ENCODE measurements at regions not wholly inside any gene's neighbourhood (a gene's known extent, or its start where the extent isn't known, plus 50 kb on each side); places are given as distances from the start of the nearest gene placed in this dataset.

DNA sequence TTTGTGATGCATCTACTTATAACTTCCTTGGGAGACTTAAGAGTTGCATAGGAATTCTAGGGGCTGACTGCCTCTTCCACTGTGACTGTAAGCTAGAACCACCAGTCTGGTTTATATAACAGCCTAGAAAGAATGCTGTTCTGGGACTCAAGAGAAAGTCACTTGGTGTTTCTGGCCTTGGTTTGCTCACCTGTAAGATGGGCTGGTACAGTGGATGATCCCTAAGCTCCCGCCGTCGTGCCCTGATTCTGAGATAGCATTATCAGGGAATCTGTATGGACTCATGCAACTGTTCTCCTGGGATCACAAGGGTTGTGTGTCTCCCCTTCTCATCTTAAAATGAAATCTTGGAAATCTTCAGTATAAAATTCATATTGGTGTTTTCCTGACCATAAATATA lies 100.6 kb downstream of the LYZL1 start:
- peaks cover 8% of the 10 kb centered on the region for H3K4me1 Mint-ChIP-seq
- POLR2A ChIA-PET: interaction anchor here (0.6 kb wide), 1 partner anchor 23 kb away, joined by 3 read pairs; no protein-coding TSS in a partner anchor
- CTCF ChIA-PET: interaction anchor here (0.7 to 1.4 kb wide), 2 partner anchors 9 to 40 kb away, joined by 3 to 4 read pairs; no protein-coding TSS in a partner anchor
- no peak overlapping the region for H3K4me3 Mint-ChIP-seq
- peaks cover under 1% of the 10 kb centered on the region; the same call in 1 of the 2 replicates for H3K27me3 Mint-ChIP-seq (ENCODE audit: low read depth)
- no peak for DNase-seq (ENCODE audit: low spot score)
- ATAC-seq: no peak
- H3K27ac Mint-ChIP-seq: no peak overlapping the region
- peaks cover under 1% of the 10 kb centered on the region; the same call in 1 of the 2 replicates for H3K9me3 Mint-ChIP-seq
- TF ChIP-seq, protein P1, sequence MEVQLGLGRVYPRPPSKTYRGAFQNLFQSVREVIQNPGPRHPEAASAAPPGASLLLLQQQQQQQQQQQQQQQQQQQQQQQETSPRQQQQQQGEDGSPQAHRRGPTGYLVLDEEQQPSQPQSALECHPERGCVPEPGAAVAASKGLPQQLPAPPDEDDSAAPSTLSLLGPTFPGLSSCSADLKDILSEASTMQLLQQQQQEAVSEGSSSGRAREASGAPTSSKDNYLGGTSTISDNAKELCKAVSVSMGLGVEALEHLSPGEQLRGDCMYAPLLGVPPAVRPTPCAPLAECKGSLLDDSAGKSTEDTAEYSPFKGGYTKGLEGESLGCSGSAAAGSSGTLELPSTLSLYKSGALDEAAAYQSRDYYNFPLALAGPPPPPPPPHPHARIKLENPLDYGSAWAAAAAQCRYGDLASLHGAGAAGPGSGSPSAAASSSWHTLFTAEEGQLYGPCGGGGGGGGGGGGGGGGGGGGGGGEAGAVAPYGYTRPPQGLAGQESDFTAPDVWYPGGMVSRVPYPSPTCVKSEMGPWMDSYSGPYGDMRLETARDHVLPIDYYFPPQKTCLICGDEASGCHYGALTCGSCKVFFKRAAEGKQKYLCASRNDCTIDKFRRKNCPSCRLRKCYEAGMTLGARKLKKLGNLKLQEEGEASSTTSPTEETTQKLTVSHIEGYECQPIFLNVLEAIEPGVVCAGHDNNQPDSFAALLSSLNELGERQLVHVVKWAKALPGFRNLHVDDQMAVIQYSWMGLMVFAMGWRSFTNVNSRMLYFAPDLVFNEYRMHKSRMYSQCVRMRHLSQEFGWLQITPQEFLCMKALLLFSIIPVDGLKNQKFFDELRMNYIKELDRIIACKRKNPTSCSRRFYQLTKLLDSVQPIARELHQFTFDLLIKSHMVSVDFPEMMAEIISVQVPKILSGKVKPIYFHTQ (CRISPR knock-in tag; IDR thresholded peaks at IDR 0.05): no peak
- no peak for TF ChIP-seq ZNF121 (CRISPR knock-in tag; IDR thresholded peaks at IDR 0.05)
- TF ChIP-seq ZBTB21 (CRISPR knock-in tag; IDR thresholded peaks at IDR 0.05; ENCODE audit: borderline replicate concordance): no peak
- TF ChIP-seq HMGA2 (CRISPR knock-in tag; IDR thresholded peaks at IDR 0.05): no peak
- no peak for TF ChIP-seq SOX15 (CRISPR knock-in tag; IDR thresholded peaks at IDR 0.05)
- TF ChIP-seq, protein P2, sequence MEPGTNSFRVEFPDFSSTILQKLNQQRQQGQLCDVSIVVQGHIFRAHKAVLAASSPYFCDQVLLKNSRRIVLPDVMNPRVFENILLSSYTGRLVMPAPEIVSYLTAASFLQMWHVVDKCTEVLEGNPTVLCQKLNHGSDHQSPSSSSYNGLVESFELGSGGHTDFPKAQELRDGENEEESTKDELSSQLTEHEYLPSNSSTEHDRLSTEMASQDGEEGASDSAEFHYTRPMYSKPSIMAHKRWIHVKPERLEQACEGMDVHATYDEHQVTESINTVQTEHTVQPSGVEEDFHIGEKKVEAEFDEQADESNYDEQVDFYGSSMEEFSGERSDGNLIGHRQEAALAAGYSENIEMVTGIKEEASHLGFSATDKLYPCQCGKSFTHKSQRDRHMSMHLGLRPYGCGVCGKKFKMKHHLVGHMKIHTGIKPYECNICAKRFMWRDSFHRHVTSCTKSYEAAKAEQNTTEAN (CRISPR knock-in tag; IDR thresholded peaks at IDR 0.05): no peak
- no peak for TF ChIP-seq NR2C2 (CRISPR knock-in tag; IDR thresholded peaks at IDR 0.05)
- TF ChIP-seq ZNF423 (CRISPR knock-in tag; IDR thresholded peaks at IDR 0.05): no peak
- TF ChIP-seq, protein P3, sequence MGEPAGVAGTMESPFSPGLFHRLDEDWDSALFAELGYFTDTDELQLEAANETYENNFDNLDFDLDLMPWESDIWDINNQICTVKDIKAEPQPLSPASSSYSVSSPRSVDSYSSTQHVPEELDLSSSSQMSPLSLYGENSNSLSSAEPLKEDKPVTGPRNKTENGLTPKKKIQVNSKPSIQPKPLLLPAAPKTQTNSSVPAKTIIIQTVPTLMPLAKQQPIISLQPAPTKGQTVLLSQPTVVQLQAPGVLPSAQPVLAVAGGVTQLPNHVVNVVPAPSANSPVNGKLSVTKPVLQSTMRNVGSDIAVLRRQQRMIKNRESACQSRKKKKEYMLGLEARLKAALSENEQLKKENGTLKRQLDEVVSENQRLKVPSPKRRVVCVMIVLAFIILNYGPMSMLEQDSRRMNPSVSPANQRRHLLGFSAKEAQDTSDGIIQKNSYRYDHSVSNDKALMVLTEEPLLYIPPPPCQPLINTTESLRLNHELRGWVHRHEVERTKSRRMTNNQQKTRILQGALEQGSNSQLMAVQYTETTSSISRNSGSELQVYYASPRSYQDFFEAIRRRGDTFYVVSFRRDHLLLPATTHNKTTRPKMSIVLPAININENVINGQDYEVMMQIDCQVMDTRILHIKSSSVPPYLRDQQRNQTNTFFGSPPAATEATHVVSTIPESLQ (CRISPR knock-in tag; IDR thresholded peaks at IDR 0.05): no peak
- TF ChIP-seq CREB1 (CRISPR knock-in tag; IDR thresholded peaks at IDR 0.05): no peak
- no peak for TF ChIP-seq CBFB (CRISPR knock-in tag; IDR thresholded peaks at IDR 0.05; ENCODE audit: low read depth)
- TF ChIP-seq, protein P4, sequence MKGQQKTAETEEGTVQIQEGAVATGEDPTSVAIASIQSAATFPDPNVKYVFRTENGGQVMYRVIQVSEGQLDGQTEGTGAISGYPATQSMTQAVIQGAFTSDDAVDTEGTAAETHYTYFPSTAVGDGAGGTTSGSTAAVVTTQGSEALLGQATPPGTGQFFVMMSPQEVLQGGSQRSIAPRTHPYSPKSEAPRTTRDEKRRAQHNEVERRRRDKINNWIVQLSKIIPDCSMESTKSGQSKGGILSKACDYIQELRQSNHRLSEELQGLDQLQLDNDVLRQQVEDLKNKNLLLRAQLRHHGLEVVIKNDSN (CRISPR knock-in tag; IDR thresholded peaks at IDR 0.05): no peak
- TF ChIP-seq FOXP1 (CRISPR knock-in tag; IDR thresholded peaks at IDR 0.05; ENCODE audit: borderline replicate concordance): no peak
- TF ChIP-seq GRHL2 (CRISPR knock-in tag; IDR thresholded peaks at IDR 0.05; ENCODE audit: insufficient replicate concordance, severe bottlenecking): no peak
- TF ChIP-seq ZNF263 (CRISPR knock-in tag; IDR thresholded peaks at IDR 0.05; ENCODE audit: low read depth): no peak
- TF ChIP-seq EMX1 (CRISPR knock-in tag; IDR thresholded peaks at IDR 0.05): no peak
- TF ChIP-seq NFE2L1 (CRISPR knock-in tag; IDR thresholded peaks at IDR 0.05): no peak
- no peak for TF ChIP-seq MAX (CRISPR knock-in tag; IDR thresholded peaks at IDR 0.05)
- no peaks in the 10 kb centered on the region for H3K36me3 Mint-ChIP-seq

DNA sequence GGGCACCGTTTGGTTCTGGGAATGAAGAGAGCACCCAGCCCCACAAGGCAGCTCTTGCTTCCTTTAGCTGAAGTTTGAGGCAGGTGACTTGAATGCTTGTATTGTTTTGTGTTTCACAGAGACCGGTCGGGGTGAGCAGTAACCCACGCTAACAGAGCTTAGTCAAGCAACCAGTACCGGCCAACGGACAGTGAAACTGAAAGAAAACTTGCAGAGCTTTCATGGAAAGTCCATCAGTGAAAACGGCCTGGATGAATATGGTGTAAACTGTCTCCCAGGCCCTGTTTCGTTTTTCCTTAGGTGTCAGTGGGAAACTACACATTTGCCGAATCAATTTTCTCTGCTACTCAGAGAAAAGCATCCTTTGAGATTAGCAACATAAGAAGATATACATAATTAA lies 101.1 kb downstream of the LYZL1 start:
- ChIA-PET CTCF (interaction anchor here (0.7 to 1.4 kb wide), 3 partner anchors 9 to 56 kb away, joined by 3 to 4 read pairs (median 3); no protein-coding TSS in a partner anchor), POLR2A (no interaction called here)
- DNase-seq (ENCODE audit: low spot score) (no peak), ATAC-seq (no peak)
- Mint-ChIP-seq H3K27ac (no peak overlapping the region), H3K4me1 (peaks cover 8% of the 10 kb centered on the region), H3K9me3 (no peaks in the 10 kb centered on the region), H3K36me3 (no peaks in the 10 kb centered on the region), H3K27me3 (ENCODE audit: low read depth) (no peaks in the 10 kb centered on the region; the same call in 1 of the 2 replicates), H3K4me3 (no peak overlapping the region)
- TF ChIP-seq ZNF423 (CRISPR knock-in tag; IDR thresholded peaks at IDR 0.05) (no peak), NR1H2 (CRISPR knock-in tag; IDR thresholded peaks at IDR 0.05) (no peak), RELA (CRISPR knock-in tag; IDR thresholded peaks at IDR 0.05; ENCODE audit: borderline replicate concordance) (no peak), SOX15 (CRISPR knock-in tag; IDR thresholded peaks at IDR 0.05) (no peak), SMAD4 (CRISPR knock-in tag; IDR thresholded peaks at IDR 0.05) (no peak), ZNF512 (CRISPR knock-in tag; IDR thresholded peaks at IDR 0.05; ENCODE audit: borderline replicate concordance) (no peak), MYBL2 (CRISPR knock-in tag; IDR thresholded peaks at IDR 0.05) (no peak), TP53 (CRISPR knock-in tag; IDR thresholded peaks at IDR 0.05) (no peak), TEAD1 (CRISPR knock-in tag; IDR thresholded peaks at IDR 0.05) (no peak), GABPB1 (CRISPR knock-in tag; IDR thresholded peaks at IDR 0.05) (no peak)
- TF ChIP-seq, protein P2 (CRISPR knock-in tag; IDR thresholded peaks at IDR 0.05): no peak
- TF ChIP-seq, protein P5, sequence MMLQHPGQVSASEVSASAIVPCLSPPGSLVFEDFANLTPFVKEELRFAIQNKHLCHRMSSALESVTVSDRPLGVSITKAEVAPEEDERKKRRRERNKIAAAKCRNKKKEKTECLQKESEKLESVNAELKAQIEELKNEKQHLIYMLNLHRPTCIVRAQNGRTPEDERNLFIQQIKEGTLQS (CRISPR knock-in tag; conservative IDR thresholded peaks at IDR 0.05): no peak

Measured in WTC11 (cell line).